GM21526 (cell line): ENCODE measurements at regions not wholly inside any gene's neighbourhood (a gene's known extent, or its start where the extent isn't known, plus 50 kb on each side); places are given as distances from the start of the nearest gene placed in this dataset.
"Not testable (repeated sequence)": the region's sequence is repeated elsewhere in the genome, so short reads cannot be mapped to it uniquely, and the experiment has no call there.

ENCODE experiments used
- ATAC-seq: cut with Tn5 transposase; IDR thresholded peaks from one replicate; pipeline ENCODE4 v1.9.1; 2021; ENCODE audit warnings: moderate library complexity; ENCODE audit not compliant: unreplicated experiment, low FRiP score

GRCh38 chr9:62874213-62874612 lies 1684.4 kb downstream of the SPATA31A7 start:
- not testable (repeated sequence) for ATAC-seq

- ATAC-seq = not testable (repeated sequence)
Measured at GRCh38 chr9:62874745-62875599, 1685.1 kb downstream of the SPATA31A7 start.

- ATAC-seq = not testable (repeated sequence)
Measured at GRCh38 chr9:62877552-62877951, 1687.7 kb downstream of the SPATA31A7 start.

- not testable (repeated sequence) for ATAC-seq
Measured at GRCh38 chr9:62877987-62878386, 1688.2 kb downstream of the SPATA31A7 start.

- ATAC-seq = not testable (repeated sequence)
Measured at GRCh38 chr9:62880453-62880852, 1690.6 kb downstream of the SPATA31A7 start.

- ATAC-seq = not testable (repeated sequence)
Measured at GRCh38 chr9:62880971-62881370, 1691.1 kb downstream of the SPATA31A7 start.

- ATAC-seq = not testable (repeated sequence)
Measured at GRCh38 chr9:62881811-62882210, 1692.0 kb downstream of the SPATA31A7 start.

GRCh38 chr9:62882717-62883116 lies 1692.9 kb downstream of the SPATA31A7 start:
- ATAC-seq = not testable (repeated sequence)

- not testable (repeated sequence) for ATAC-seq
Measured at GRCh38 chr9:62896692-62897091, 1706.9 kb downstream of the SPATA31A7 start.

GRCh38 chr9:62897411-62898225 lies 1707.8 kb downstream of the SPATA31A7 start:
- not testable (repeated sequence) for ATAC-seq

GRCh38 chr9:62899666-62900065 lies 1709.8 kb downstream of the SPATA31A7 start:
- ATAC-seq = not testable (repeated sequence)

GRCh38 chr9:62904061-62904460 lies 1714.2 kb downstream of the SPATA31A7 start:
- not testable (repeated sequence) for ATAC-seq

GRCh38 chr9:62905722-62906121 lies 1715.9 kb downstream of the SPATA31A7 start:
- not testable (repeated sequence) for ATAC-seq

GRCh38 chr9:62907866-62908265 lies 1718.0 kb downstream of the SPATA31A7 start:
- ATAC-seq = not testable (repeated sequence)

- not testable (repeated sequence) for ATAC-seq
Measured at GRCh38 chr9:62908271-62908670, 1718.4 kb downstream of the SPATA31A7 start.

GRCh38 chr9:62909447-62909846 lies 1719.6 kb downstream of the SPATA31A7 start:
- ATAC-seq = not testable (repeated sequence)

GRCh38 chr9:62912278-62912677 lies 1722.4 kb downstream of the SPATA31A7 start:
- not testable (repeated sequence) for ATAC-seq

GRCh38 chr9:62915168-62915567 lies 1725.3 kb downstream of the SPATA31A7 start:
- ATAC-seq = not testable (repeated sequence)

- ATAC-seq = peak; percentile 100
Measured at GRCh38 chr9:62915661-62916060, 1725.8 kb downstream of the SPATA31A7 start.

- ATAC-seq = not testable (repeated sequence)
Measured at GRCh38 chr9:62918648-62919385, 1729.0 kb downstream of the SPATA31A7 start.
